ENCODE measurements at regions not wholly inside any gene's neighbourhood (a gene's known extent, or its start where the extent isn't known, plus 50 kb on each side); places are given as distances from the start of the nearest gene placed in this dataset.

- no peak overlapping the region for H3K4me3 ChIP-seq (ENCODE audit: control insufficient read depth in 2 of 3, extremely low read depth in 1 of 3, insufficient read depth in 2 of 3, low read depth in 1 of 3, low read length in 3 of 3)
- no peak for DNase-seq (ENCODE audit: low read depth, low spot score)
- H3K4me2 ChIP-seq (ENCODE audit: control insufficient read depth, extremely low read depth, insufficient read depth, low read depth, low read length) = no peak overlapping the region
- no peaks in the 10 kb centered on the region for H3K9me1 ChIP-seq (ENCODE audit: control insufficient read depth, extremely low read depth, insufficient read depth, low read length)
- H4K20me1 ChIP-seq (ENCODE audit: control insufficient read depth, extremely low read depth, insufficient read depth, low read length) = no peaks in the 10 kb centered on the region
- no peak for FAIRE-seq
- no peaks in the 10 kb centered on the region for H3K9me3 ChIP-seq (ENCODE audit: control insufficient read depth, low read depth, low read length)
- no peak overlapping the region for H3K27ac ChIP-seq (ENCODE audit: control insufficient read depth, insufficient read depth, low read length)
- no peaks in the 10 kb centered on the region for H3K36me3 ChIP-seq (ENCODE audit: control insufficient read depth in 2 of 2, extremely low read depth in 1 of 2, insufficient read depth in 2 of 2, low read length in 2 of 2)
- no peaks in the 10 kb centered on the region for H3K79me2 ChIP-seq (ENCODE audit: control insufficient read depth, insufficient read depth, low read length)
- dilution Hi-C loops (cut with MboI; ENCODE audit: extremely low pct_ligation_motif_present, low sequenced_read_pairs) = no loop called here
- H2AFZ ChIP-seq (ENCODE audit: control insufficient read depth, low read length) = no peak overlapping the region
- no peak for TF ChIP-seq EZH2 (IDR thresholded peaks at IDR 0.05; ENCODE audit: low read length)
- TF ChIP-seq, protein P1, sequence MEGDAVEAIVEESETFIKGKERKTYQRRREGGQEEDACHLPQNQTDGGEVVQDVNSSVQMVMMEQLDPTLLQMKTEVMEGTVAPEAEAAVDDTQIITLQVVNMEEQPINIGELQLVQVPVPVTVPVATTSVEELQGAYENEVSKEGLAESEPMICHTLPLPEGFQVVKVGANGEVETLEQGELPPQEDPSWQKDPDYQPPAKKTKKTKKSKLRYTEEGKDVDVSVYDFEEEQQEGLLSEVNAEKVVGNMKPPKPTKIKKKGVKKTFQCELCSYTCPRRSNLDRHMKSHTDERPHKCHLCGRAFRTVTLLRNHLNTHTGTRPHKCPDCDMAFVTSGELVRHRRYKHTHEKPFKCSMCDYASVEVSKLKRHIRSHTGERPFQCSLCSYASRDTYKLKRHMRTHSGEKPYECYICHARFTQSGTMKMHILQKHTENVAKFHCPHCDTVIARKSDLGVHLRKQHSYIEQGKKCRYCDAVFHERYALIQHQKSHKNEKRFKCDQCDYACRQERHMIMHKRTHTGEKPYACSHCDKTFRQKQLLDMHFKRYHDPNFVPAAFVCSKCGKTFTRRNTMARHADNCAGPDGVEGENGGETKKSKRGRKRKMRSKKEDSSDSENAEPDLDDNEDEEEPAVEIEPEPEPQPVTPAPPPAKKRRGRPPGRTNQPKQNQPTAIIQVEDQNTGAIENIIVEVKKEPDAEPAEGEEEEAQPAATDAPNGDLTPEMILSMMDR (optimal IDR thresholded peaks at IDR 0.05 in 1 of 3, IDR thresholded peaks at IDR 0.05 in 1 of 3, conservative IDR thresholded peaks at IDR 0.05 in 1 of 3; ENCODE audit: extremely low read depth in 1 of 3, insufficient read depth in 2 of 3, low read length in 3 of 3) = no peak
- no peaks in the 10 kb centered on the region for H3K4me1 ChIP-seq (ENCODE audit: control insufficient read depth, extremely low read depth, insufficient read depth, low read length)
- no peak overlapping the region for H3K9ac ChIP-seq (ENCODE audit: control insufficient read depth, extremely low read depth, insufficient read depth, low read length)
- no peaks in the 10 kb centered on the region for H3K27me3 ChIP-seq (ENCODE audit: control insufficient read depth, extremely low read depth, insufficient read depth, low read length)
These were observed 241.3 kb upstream of the PDGFD start for GRCh38 chr11:104405277-104405676.

DNA sequence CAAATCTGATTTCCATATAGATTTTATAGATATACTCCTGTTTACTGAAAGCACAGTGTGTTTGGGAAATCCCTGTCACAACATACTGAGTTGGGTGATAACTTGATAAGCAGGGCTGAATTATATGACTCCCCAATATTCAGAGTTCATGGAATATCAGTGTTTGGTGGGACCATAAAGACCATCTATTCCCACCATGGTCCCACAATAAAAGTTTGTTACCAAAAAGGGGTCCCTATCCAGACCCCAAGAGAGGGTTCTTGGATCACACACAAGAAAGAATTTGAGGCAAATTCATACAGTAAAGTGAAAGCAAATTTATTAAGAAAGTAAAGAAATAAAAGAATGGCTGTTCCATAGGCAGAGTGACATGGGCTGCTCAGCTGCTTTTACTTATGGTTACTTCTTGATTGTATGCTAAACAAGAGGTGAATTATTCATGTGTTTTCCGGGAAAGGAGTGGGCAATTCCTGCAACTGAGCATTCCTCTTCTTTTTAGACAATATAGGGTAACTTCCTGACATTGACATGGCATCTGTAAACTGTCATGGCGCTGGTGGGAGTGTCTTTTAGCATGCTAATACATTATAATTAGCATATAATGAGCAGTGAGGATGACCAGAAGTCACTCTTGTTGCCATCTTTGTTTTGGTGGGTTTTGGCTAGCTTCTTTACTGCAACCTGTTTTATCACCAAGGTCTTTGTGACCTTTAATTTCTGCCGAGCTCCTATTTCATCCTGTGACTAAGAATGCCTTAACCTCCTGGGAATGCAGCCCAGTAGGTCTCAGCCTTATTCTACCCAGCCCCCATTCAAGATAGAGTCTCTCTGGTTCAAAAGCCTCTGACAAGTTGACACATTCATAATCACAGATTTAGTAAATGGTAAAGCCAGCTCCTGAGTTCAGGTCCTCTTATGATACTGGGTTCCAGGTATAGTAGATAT is 240.6 kb upstream of the PDGFD start:
- Histone ChIP-seq H3K27me3 (ENCODE audit: control insufficient read depth, extremely low read depth, insufficient read depth, low read length) (no peaks in the 10 kb centered on the region), H2AFZ (ENCODE audit: control insufficient read depth, low read length) (no peak overlapping the region), H3K79me2 (ENCODE audit: control insufficient read depth, insufficient read depth, low read length) (no peaks in the 10 kb centered on the region), H3K27ac (ENCODE audit: control insufficient read depth, insufficient read depth, low read length) (no peak overlapping the region), H3K4me1 (ENCODE audit: control insufficient read depth, extremely low read depth, insufficient read depth, low read length) (no peaks in the 10 kb centered on the region), H3K4me2 (ENCODE audit: control insufficient read depth, extremely low read depth, insufficient read depth, low read depth, low read length) (no peak overlapping the region), H4K20me1 (ENCODE audit: control insufficient read depth, extremely low read depth, insufficient read depth, low read length) (no peaks in the 10 kb centered on the region), H3K9me1 (ENCODE audit: control insufficient read depth, extremely low read depth, insufficient read depth, low read length) (no peaks in the 10 kb centered on the region), H3K9me3 (ENCODE audit: control insufficient read depth, low read depth, low read length) (no peaks in the 10 kb centered on the region), H3K36me3 (ENCODE audit: control insufficient read depth in 2 of 2, extremely low read depth in 1 of 2, insufficient read depth in 2 of 2, low read length in 2 of 2) (no peaks in the 10 kb centered on the region), H3K4me3 (ENCODE audit: control insufficient read depth in 2 of 3, extremely low read depth in 1 of 3, insufficient read depth in 2 of 3, low read depth in 1 of 3, low read length in 3 of 3) (no peak overlapping the region), H3K9ac (ENCODE audit: control insufficient read depth, extremely low read depth, insufficient read depth, low read length) (no peak overlapping the region)
- DNase-seq (ENCODE audit: low read depth, low spot score) (no peak), FAIRE-seq (no peak)
- TF ChIP-seq, protein P1 (optimal IDR thresholded peaks at IDR 0.05 in 1 of 3, IDR thresholded peaks at IDR 0.05 in 1 of 3, conservative IDR thresholded peaks at IDR 0.05 in 1 of 3; ENCODE audit: extremely low read depth in 1 of 3, insufficient read depth in 2 of 3, low read length in 3 of 3) = no peak
- TF ChIP-seq EZH2 (IDR thresholded peaks at IDR 0.05; ENCODE audit: low read length) = no peak
- dilution Hi-C loops (cut with MboI; ENCODE audit: extremely low pct_ligation_motif_present, low sequenced_read_pairs) = no loop called here
